H9 (cell line): ENCODE measurements at regions not wholly inside any gene's neighbourhood (a gene's known extent, or its start where the extent isn't known, plus 50 kb on each side); places are given as distances from the start of the nearest gene placed in this dataset.

Source experiments
- DNase-seq: peaks from one replicate; pipeline ENCODE4 v3.0.0-alpha.2; 2017
- H2AFZ ChIP-seq: one replicate; pipeline ENCODE4 v1.6.1; 2013; ENCODE audit warnings: mild to moderate bottlenecking, low read length, control low read depth, moderate library complexity
- H2AK5ac ChIP-seq: 2 replicates; pipeline ENCODE4 v1.6.1; 2013; ENCODE audit warnings: low read length, control low read depth, mixed read lengths; ENCODE audit not compliant: insufficient read length
- H2BK120ac ChIP-seq: one replicate; pipeline ENCODE4 v1.6.1; 2013; ENCODE audit warnings: low read depth, mild to moderate bottlenecking, low read length, control low read depth, inconsistent platforms; ENCODE audit not compliant: poor library complexity, severe bottlenecking
- H2BK12ac ChIP-seq: 2 replicates; pipeline ENCODE4 v1.6.1; 2013; ENCODE audit warnings: low read length, control low read depth, mixed read lengths, low read depth; ENCODE audit not compliant: insufficient read length
- H2BK15ac ChIP-seq: 2 replicates; pipeline ENCODE4 v1.6.1; 2013; ENCODE audit warnings: low read depth, low read length, control low read depth
- H2BK20ac ChIP-seq: one replicate; pipeline ENCODE4 v1.6.1; 2013; ENCODE audit warnings: low read depth, mild to moderate bottlenecking, low read length, control low read depth, inconsistent platforms; ENCODE audit not compliant: poor library complexity, severe bottlenecking
- H2BK5ac ChIP-seq: 2 replicates; pipeline ENCODE4 v1.6.1; 2013; ENCODE audit warnings: low read length, control low read depth, mixed read lengths; ENCODE audit not compliant: insufficient read length
- H3K14ac ChIP-seq: 2 replicates; pipeline ENCODE4 v1.6.1; 2013; ENCODE audit warnings: low read length, control low read depth; ENCODE audit not compliant: insufficient read depth
- H3K18ac ChIP-seq: 2 replicates; pipeline ENCODE4 v1.6.1; 2013; ENCODE audit warnings: low read depth, mild to moderate bottlenecking, mixed read lengths, low read length, control low read depth; ENCODE audit not compliant: insufficient read length
- H3K23ac ChIP-seq: 2 replicates; pipeline ENCODE4 v1.6.1; 2013; ENCODE audit warnings: low read length, control low read depth, mixed read lengths, low read depth; ENCODE audit not compliant: insufficient read length
- H3K23me2 ChIP-seq: 2 replicates; pipeline ENCODE4 v1.6.1; 2013; ENCODE audit warnings: low read depth, mild to moderate bottlenecking, mixed read lengths, low read length, control low read depth; ENCODE audit not compliant: insufficient read length, poor library complexity, severe bottlenecking
- H3K27ac ChIP-seq: 2 replicates; pipeline ENCODE4 v1.5.1; 2013; ENCODE audit warnings: low read length, control low read depth, mixed read lengths, low read depth; ENCODE audit not compliant: insufficient read length
- H3K27me3 ChIP-seq: 2 replicates; pipeline ENCODE4 v1.6.1; 2013; ENCODE audit warnings: low read length, control low read depth, inconsistent platforms; ENCODE audit not compliant: insufficient read depth
- H3K4ac ChIP-seq: 2 replicates; pipeline ENCODE4 v1.6.1; 2013; ENCODE audit warnings: low read depth, mild to moderate bottlenecking, control low read depth, inconsistent platforms, low read length, moderate library complexity
- H3K4me1 ChIP-seq: 2 replicates; pipeline ENCODE4 v1.6.1; 2013; ENCODE audit warnings: low read length, control low read depth, inconsistent platforms; ENCODE audit not compliant: insufficient read depth
- H3K4me2 ChIP-seq: 2 replicates; pipeline ENCODE4 v1.6.1; 2013; ENCODE audit warnings: low read length, control low read depth, mixed read lengths; ENCODE audit not compliant: insufficient read length, insufficient read depth
- H3K56ac ChIP-seq: 2 replicates; pipeline ENCODE4 v1.6.1; 2013; ENCODE audit warnings: low read depth, mild to moderate bottlenecking, mixed read lengths, low read length, control low read depth; ENCODE audit not compliant: insufficient read length
- H3K79me1 ChIP-seq: 2 replicates; pipeline ENCODE4 v1.6.1; 2013; ENCODE audit warnings: low read depth, mild to moderate bottlenecking, moderate library complexity, low read length, control low read depth, inconsistent platforms; ENCODE audit not compliant: insufficient read depth, poor library complexity, severe bottlenecking
- H3K79me2 ChIP-seq: 2 replicates; pipeline ENCODE4 v1.6.1; 2013; ENCODE audit warnings: low read length, control low read depth, inconsistent platforms; ENCODE audit not compliant: insufficient read depth
- H3K9ac ChIP-seq: 2 replicates; pipeline ENCODE4 v1.6.1; 2013; ENCODE audit warnings: low read length, control low read depth, mixed read lengths; ENCODE audit not compliant: insufficient read length; ENCODE audit errors: extremely low read depth
- H3K9me3 ChIP-seq: one replicate; pipeline ENCODE4 v1.6.1; 2013; ENCODE audit warnings: low read depth, low read length, inconsistent platforms; ENCODE audit not compliant: control insufficient read depth
- H3T11ph ChIP-seq: one replicate; pipeline ENCODE4 v1.6.1; 2013; ENCODE audit warnings: mild to moderate bottlenecking, low read length, control low read depth, inconsistent platforms
- H4K20me1 ChIP-seq: one replicate; pipeline ENCODE4 v1.6.1; 2013; ENCODE audit not compliant: control insufficient read depth, insufficient read length, insufficient read depth
- H4K5ac ChIP-seq: 2 replicates; pipeline ENCODE4 v1.6.1; 2013; ENCODE audit warnings: low read depth, mild to moderate bottlenecking, mixed read lengths, low read length, control low read depth; ENCODE audit not compliant: insufficient read length
- H4K8ac ChIP-seq: replicated peaks from 2 replicates; pipeline ENCODE4 v1.6.1; 2013; ENCODE audit warnings: low read length, control low read depth, mixed read lengths, low read depth; ENCODE audit not compliant: insufficient read length
- H4K91ac ChIP-seq: 2 replicates; pipeline ENCODE4 v1.6.1; 2013; ENCODE audit warnings: low read depth, mild to moderate bottlenecking, moderate library complexity, mixed read lengths, low read length, control low read depth; ENCODE audit not compliant: insufficient read length
- H3K27ac Mint-ChIP-seq, 3 experiments: 2 replicates in 2 of 3; 3 replicates in 1 of 3; pipeline ENCODE4 v1.8.0; 2020 to 2021; ENCODE audit warnings: mixed read lengths in 3 of 3, mild to moderate bottlenecking in 1 of 3, moderate library complexity in 1 of 3
- H3K27me3 Mint-ChIP-seq: 2 replicates; pipeline ENCODE4 v1.8.0; 2021; ENCODE audit warnings: low read depth, mild to moderate bottlenecking, moderate library complexity, mixed read lengths
- H3K36me3 Mint-ChIP-seq, 3 experiments: 2 replicates in 2 of 3; 3 replicates in 1 of 3; pipeline ENCODE4 v1.8.0; 2020 to 2021; ENCODE audit warnings: low read depth in 3 of 3, mixed read lengths in 3 of 3; ENCODE audit not compliant: insufficient read depth in 1 of 3
- H3K4me1 Mint-ChIP-seq, 2 experiments: 2 replicates each; pipeline ENCODE4 v1.8.0; 2020; ENCODE audit warnings: mixed read lengths in 2 of 2
- H3K4me3 Mint-ChIP-seq, 2 experiments: 2 replicates in 1 of 2; 3 replicates in 1 of 2; pipeline ENCODE4 v1.8.0; 2020 to 2021; ENCODE audit warnings: mild to moderate bottlenecking in 2 of 2, mixed read lengths in 2 of 2, moderate library complexity in 1 of 2
- H3K9me3 Mint-ChIP-seq, 2 experiments: 2 replicates in 1 of 2; 3 replicates in 1 of 2; pipeline ENCODE4 v1.8.0; 2020; ENCODE audit warnings: mild to moderate bottlenecking in 2 of 2, mixed read lengths in 2 of 2, moderate library complexity in 1 of 2
- CTCF ChIP-seq: fragments of 200-600 bp; sonication (generic); conservative IDR thresholded peaks from 3 replicates; pipeline ENCODE4 v1.8.0; 2021; ENCODE audit warnings: antibody characterized with exemption, mild to moderate bottlenecking
- WGBS: extraction: QIAGEN DNeasy Blood & Tissue Kit; methylation state at CpG from one replicate; pipeline ENCODE4 v1.1.7; 2013; ENCODE audit warnings: missing lambda C conversion rate, low lambda C conversion rate, mixed read lengths; ENCODE audit not compliant: insufficient read length; ENCODE audit errors: extremely low coverage; 5-methylcytosine and 5-hydroxymethylcytosine counted together

DNA sequence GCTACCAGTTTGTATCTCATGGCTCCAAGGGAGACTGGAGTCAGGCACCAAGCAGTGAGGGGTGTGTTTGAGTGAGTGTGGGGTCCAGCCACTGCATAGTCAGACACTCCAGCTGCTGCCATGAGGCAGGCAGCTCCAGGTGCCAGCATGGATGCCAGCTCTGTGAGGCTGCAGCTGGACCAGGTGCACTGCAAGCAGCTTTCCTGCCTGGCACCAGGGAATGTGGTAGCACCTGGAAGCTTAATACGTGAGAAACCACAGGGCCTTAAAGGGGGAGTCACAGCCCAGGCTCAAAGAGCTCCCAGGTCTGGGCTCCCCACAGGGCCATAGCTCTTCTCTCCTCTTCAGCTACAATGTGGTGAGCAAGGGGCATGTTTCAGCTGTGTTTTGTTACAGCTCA lies 817.8 kb upstream of the LUZP2 start:
- no peak overlapping the region for H4K5ac ChIP-seq
- no peaks in the 10 kb centered on the region for H3K36me3 Mint-ChIP-seq
- no peaks in the 10 kb centered on the region for H3K4me1 Mint-ChIP-seq
- H2BK5ac ChIP-seq = no peak overlapping the region
- no peak overlapping the region for H2AFZ ChIP-seq
- no peak overlapping the region for H2BK20ac ChIP-seq
- H3K27ac ChIP-seq = no peak overlapping the region
- H4K8ac ChIP-seq = no peak overlapping the region
- H3K27me3 Mint-ChIP-seq = no peaks in the 10 kb centered on the region
- H3K9me3 ChIP-seq = no peaks in the 10 kb centered on the region
- H3K27ac Mint-ChIP-seq = no peak overlapping the region
- no peaks in the 10 kb centered on the region for H3K9me3 Mint-ChIP-seq
- no peaks in the 10 kb centered on the region for H3K23me2 ChIP-seq
- no peak overlapping the region for H2AK5ac ChIP-seq
- no peak overlapping the region for H3K23ac ChIP-seq
- no peak overlapping the region for H3T11ph ChIP-seq
- H3K79me2 ChIP-seq = no peaks in the 10 kb centered on the region
- DNase-seq = no peak
- no peaks in the 10 kb centered on the region for H3K4me1 ChIP-seq
- H3K9ac ChIP-seq = no peak overlapping the region
- no peak overlapping the region for H4K91ac ChIP-seq
- H3K18ac ChIP-seq = no peak overlapping the region
- no peaks in the 10 kb centered on the region for H3K79me1 ChIP-seq
- no CpG with 5 or more reads among the region's 1 CpG for WGBS
- H4K20me1 ChIP-seq = no peaks in the 10 kb centered on the region
- H3K56ac ChIP-seq = no peak overlapping the region
- no peak overlapping the region for H3K4ac ChIP-seq
- H3K4me2 ChIP-seq = no peak overlapping the region
- H3K27me3 ChIP-seq = no peaks in the 10 kb centered on the region
- H3K14ac ChIP-seq = no peak overlapping the region
- no peak overlapping the region for H3K4me3 Mint-ChIP-seq
- H2BK120ac ChIP-seq = no peak overlapping the region
- H2BK12ac ChIP-seq = no peak overlapping the region
- no peak overlapping the region for H2BK15ac ChIP-seq
- TF ChIP-seq CTCF = no peak
